ENCODE measurements at regions not wholly inside any gene's neighbourhood (a gene's known extent, or its start where the extent isn't known, plus 50 kb on each side); places are given as distances from the start of the nearest gene placed in this dataset.

GRCh38 chr2:55108456-55109160 is 58.4 kb upstream of the RTN4 start:
- intact Hi-C loops (cut with micrococcal nuclease) = no loop called here
- Mint-ChIP-seq H3K9me3 (no peaks in the 10 kb centered on the region), H3K4me3 (no peak overlapping the region), H3K36me3 (ENCODE audit: low read depth) (no peaks in the 10 kb centered on the region), H3K27me3 (no peaks in the 10 kb centered on the region), H3K4me1 (ENCODE audit: low read depth) (no peaks in the 10 kb centered on the region), H3K27ac (no peak overlapping the region)
- DNase-seq (no peak), ATAC-seq (no peak)
- ChIA-PET CTCF (interaction anchor here (0.6 to 1.2 kb wide), 2 partner anchors 12 to 16 kb away, joined by 3 read pairs; no protein-coding TSS in a partner anchor), POLR2A (no interaction called here)
- TF ChIP-seq, protein P1, sequence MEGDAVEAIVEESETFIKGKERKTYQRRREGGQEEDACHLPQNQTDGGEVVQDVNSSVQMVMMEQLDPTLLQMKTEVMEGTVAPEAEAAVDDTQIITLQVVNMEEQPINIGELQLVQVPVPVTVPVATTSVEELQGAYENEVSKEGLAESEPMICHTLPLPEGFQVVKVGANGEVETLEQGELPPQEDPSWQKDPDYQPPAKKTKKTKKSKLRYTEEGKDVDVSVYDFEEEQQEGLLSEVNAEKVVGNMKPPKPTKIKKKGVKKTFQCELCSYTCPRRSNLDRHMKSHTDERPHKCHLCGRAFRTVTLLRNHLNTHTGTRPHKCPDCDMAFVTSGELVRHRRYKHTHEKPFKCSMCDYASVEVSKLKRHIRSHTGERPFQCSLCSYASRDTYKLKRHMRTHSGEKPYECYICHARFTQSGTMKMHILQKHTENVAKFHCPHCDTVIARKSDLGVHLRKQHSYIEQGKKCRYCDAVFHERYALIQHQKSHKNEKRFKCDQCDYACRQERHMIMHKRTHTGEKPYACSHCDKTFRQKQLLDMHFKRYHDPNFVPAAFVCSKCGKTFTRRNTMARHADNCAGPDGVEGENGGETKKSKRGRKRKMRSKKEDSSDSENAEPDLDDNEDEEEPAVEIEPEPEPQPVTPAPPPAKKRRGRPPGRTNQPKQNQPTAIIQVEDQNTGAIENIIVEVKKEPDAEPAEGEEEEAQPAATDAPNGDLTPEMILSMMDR (IDR thresholded peaks at IDR 0.05) = no peak

- no peak overlapping the region for H3K27ac Mint-ChIP-seq
Observed at GRCh38 chr2:55107436-55107835, 57.2 kb upstream of the RTN4 start.

GRCh38 chr2:55106148-55106547 is 55.9 kb upstream of the RTN4 start:
- no peak overlapping the region for H3K4me3 Mint-ChIP-seq
- no peaks in the 10 kb centered on the region for H3K36me3 Mint-ChIP-seq (ENCODE audit: low read depth)
- ATAC-seq (no peak), DNase-seq (no peak)
- H3K9me3 Mint-ChIP-seq = no peaks in the 10 kb centered on the region
- CTCF ChIA-PET = interaction anchor here (0.6 kb wide), 1 partner anchor 488 kb away, joined by 3 read pairs; no protein-coding TSS in a partner anchor
- POLR2A ChIA-PET = interaction anchor here (1.7 kb wide), 1 partner anchor 10 kb away, joined by 5 read pairs; no protein-coding TSS in a partner anchor
- TF ChIP-seq, protein P1 (IDR thresholded peaks at IDR 0.05) = no peak
- intact Hi-C loops (cut with micrococcal nuclease) = no loop called here
- H3K27me3 Mint-ChIP-seq = no peaks in the 10 kb centered on the region
- H3K4me1 Mint-ChIP-seq (ENCODE audit: low read depth) = no peaks in the 10 kb centered on the region
- no peak overlapping the region for H3K27ac Mint-ChIP-seq

More at GRCh38 chr2:55107436-55107835, 57.2 kb upstream of the RTN4 start:
- ATAC-seq = no peak
- Mint-ChIP-seq H3K4me3 (no peak overlapping the region), H3K9me3 (no peaks in the 10 kb centered on the region), H3K36me3 (ENCODE audit: low read depth) (no peaks in the 10 kb centered on the region), H3K27me3 (no peaks in the 10 kb centered on the region), H3K4me1 (ENCODE audit: low read depth) (no peaks in the 10 kb centered on the region)
- CTCF ChIA-PET = interaction anchor here (1.2 kb wide), 1 partner anchor 14 kb away, joined by 3 read pairs; no protein-coding TSS in a partner anchor
- no peak for DNase-seq
- TF ChIP-seq, protein P1 (IDR thresholded peaks at IDR 0.05) = no peak
- intact Hi-C loops (cut with micrococcal nuclease) = no loop called here
- POLR2A ChIA-PET = interaction anchor here (0.6 kb wide), 1 partner anchor 13 kb away, joined by 3 read pairs; no protein-coding TSS in a partner anchor

DNA sequence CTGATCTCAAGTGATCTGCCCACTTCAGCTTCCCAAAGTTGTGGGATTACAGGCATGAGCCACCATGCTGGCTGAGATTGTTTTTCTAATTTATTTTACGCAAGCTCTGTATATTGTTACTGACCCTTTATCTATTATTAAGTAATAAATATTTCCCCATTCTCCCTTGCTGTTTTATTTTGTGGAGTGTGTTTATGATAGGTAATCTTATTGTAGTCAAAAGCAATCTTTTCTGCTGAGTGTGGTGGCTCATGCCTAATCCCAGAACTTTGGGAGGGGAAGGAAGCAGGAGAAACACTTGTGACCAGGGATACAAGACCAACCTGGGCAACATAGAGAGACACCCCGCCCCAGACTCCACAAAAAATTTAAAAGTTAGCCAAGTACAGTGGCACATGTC is 55.2 kb upstream of the RTN4 start:
- TF ChIP-seq, protein P1 (IDR thresholded peaks at IDR 0.05) = no peak
- no peak overlapping the region for H3K27ac Mint-ChIP-seq
- no peaks in the 10 kb centered on the region for H3K27me3 Mint-ChIP-seq
- ChIA-PET CTCF (interaction anchor here (0.6 to 1.2 kb wide), 2 partner anchors 63 to 489 kb away, joined by 3 read pairs; no protein-coding TSS in a partner anchor), POLR2A (interaction anchor here (0.7 to 1.7 kb wide), 2 partner anchors 10 to 78 kb away, joined by 3 to 5 read pairs; no protein-coding TSS in a partner anchor)
- intact Hi-C loops (cut with micrococcal nuclease) = no loop called here
- H3K4me1 Mint-ChIP-seq (ENCODE audit: low read depth) = no peaks in the 10 kb centered on the region
- ATAC-seq = no peak
- H3K4me3 Mint-ChIP-seq = no peak overlapping the region
- H3K9me3 Mint-ChIP-seq = no peaks in the 10 kb centered on the region
- H3K36me3 Mint-ChIP-seq (ENCODE audit: low read depth) = no peaks in the 10 kb centered on the region
- DNase-seq = no peak

DNA sequence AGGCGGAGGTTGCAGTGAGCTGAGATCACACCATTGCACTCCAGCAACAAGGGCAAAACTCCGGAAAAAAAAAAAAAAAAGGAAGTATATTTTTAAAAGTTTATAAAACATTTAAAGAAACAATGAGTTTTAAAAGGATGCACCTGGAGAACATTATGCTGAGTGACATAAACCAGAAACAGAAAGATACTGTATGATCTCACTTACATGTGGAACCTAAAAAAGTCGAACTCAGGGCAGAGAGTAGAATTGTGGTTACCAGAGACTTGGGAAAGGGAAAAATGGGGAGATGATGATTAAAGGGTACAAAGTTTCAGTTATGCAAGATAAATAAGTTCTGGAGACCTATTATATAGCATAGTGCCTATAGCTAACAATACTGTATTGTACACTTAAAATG is 52.8 kb upstream of the RTN4 start:
- POLR2A ChIA-PET = interaction anchor here (1.2 kb wide), 1 partner anchor 9 kb away, joined by 3 read pairs; no protein-coding TSS in a partner anchor
- Mint-ChIP-seq H3K9me3 (no peaks in the 10 kb centered on the region), H3K27ac (no peak overlapping the region), H3K4me3 (no peak overlapping the region), H3K4me1 (ENCODE audit: low read depth) (peaks cover 13% of the 10 kb centered on the region), H3K27me3 (no peaks in the 10 kb centered on the region), H3K36me3 (ENCODE audit: low read depth) (no peaks in the 10 kb centered on the region)
- intact Hi-C loops (cut with micrococcal nuclease) = no loop called here
- CTCF ChIA-PET = interaction anchor here (0.8 kb wide), 1 partner anchor 11 kb away, joined by 3 read pairs; no protein-coding TSS in a partner anchor
- TF ChIP-seq, protein P1 (IDR thresholded peaks at IDR 0.05) = no peak
- DNase-seq (no peak), ATAC-seq (no peak)

All from activated CD8-positive, alpha-beta T cell treated with anti-CD3 and anti-CD28 coated beads for 36 hours (primary cell).